CD14-positive monocyte (primary cell): ENCODE measurements at regions not wholly inside any gene's neighbourhood (a gene's known extent, or its start where the extent isn't known, plus 50 kb on each side); places are given as distances from the start of the nearest gene placed in this dataset.

Experiments used
- DNase-seq, 3 donors: peaks; one replicate each; pipeline ENCODE4 v3.0.0-alpha.2; 2011 to 2022
- H2AFZ ChIP-seq: 2 replicates; pipeline ENCODE4 v1.6.0; 2012; ENCODE audit warnings: mild to moderate bottlenecking, low read depth, low read length, inconsistent platforms; ENCODE audit not compliant: insufficient read depth, poor library complexity, severe bottlenecking
- H3K27ac ChIP-seq, 2 donors: 1 replicate in 1 of 2; 2 replicates in 1 of 2; pipeline ENCODE4 v1.5.1; 2012 to 2013; ENCODE audit warnings: low read length in 2 of 2, control low read depth in 1 of 2, inconsistent platforms in 1 of 2, low read depth in 1 of 2, mild to moderate bottlenecking in 1 of 2
- H3K27me3 ChIP-seq, 2 donors: one replicate each; pipeline versions ENCODE4 v1.6.0 to v1.6.1; 2011 to 2013; ENCODE audit warnings: low read length in 2 of 2; ENCODE audit not compliant: control insufficient read depth in 2 of 2, insufficient read depth in 2 of 2
- H3K36me3 ChIP-seq, 2 donors: replicated peaks in 1 of 2; 1 replicate in 1 of 2; 2 replicates in 1 of 2; pipeline versions ENCODE4 v1.5.1 to v1.6.1; 2012 to 2013; ENCODE audit warnings: low read length in 2 of 2, control low read depth in 1 of 2, inconsistent platforms in 1 of 2, mild to moderate bottlenecking in 1 of 2; ENCODE audit not compliant: insufficient read depth in 2 of 2, control insufficient read depth in 1 of 2
- H3K4me1 ChIP-seq, 2 donors: 1 replicate in 1 of 2; 2 replicates in 1 of 2; pipeline versions ENCODE4 v1.5.1 to v1.6.1; 2012 to 2013; ENCODE audit warnings: low read length in 2 of 2, control low read depth in 1 of 2, inconsistent platforms in 1 of 2, mild to moderate bottlenecking in 1 of 2, moderate library complexity in 1 of 2; ENCODE audit not compliant: insufficient read depth in 2 of 2, control insufficient read depth in 1 of 2
- H3K4me2 ChIP-seq: replicated peaks from 2 replicates; pipeline ENCODE3; 2012; ENCODE audit warnings: low read length, moderate library complexity, mild to moderate bottlenecking; ENCODE audit not compliant: poor library complexity, severe bottlenecking; ENCODE audit errors: extremely low read depth
- H3K4me3 ChIP-seq, 3 experiments: fragments of 200-600 bp in 1 of 3; sonication (generic) in 1 of 3; replicated peaks in 1 of 3; 1 replicate in 2 of 3; 2 replicates in 1 of 3; pipeline ENCODE4 v1.5.1; 2011 to 2013; ENCODE audit warnings: low read length in 3 of 3, mild to moderate bottlenecking in 3 of 3, control low read depth in 2 of 3, low read depth in 2 of 3, inconsistent platforms in 1 of 3, moderate library complexity in 1 of 3
- H3K79me2 ChIP-seq: 2 replicates; pipeline ENCODE4 v1.6.0; 2012; ENCODE audit warnings: mild to moderate bottlenecking, control low read depth, inconsistent platforms, low read length, moderate library complexity; ENCODE audit not compliant: insufficient read depth
- H3K9ac ChIP-seq: 2 replicates; pipeline ENCODE4 v1.6.0; 2017; ENCODE audit warnings: low read length, mild to moderate bottlenecking; ENCODE audit not compliant: insufficient read depth, poor library complexity, severe bottlenecking
- H3K9me3 ChIP-seq, 2 donors: replicated peaks in 1 of 2; 1 replicate in 1 of 2; 2 replicates in 1 of 2; pipeline versions ENCODE4 v1.5.1 to v1.6.1; 2012 to 2013; ENCODE audit warnings: low read length in 2 of 2, control low read depth in 1 of 2; ENCODE audit not compliant: control insufficient read depth in 1 of 2, insufficient read depth in 1 of 2
- H4K20me1 ChIP-seq: 2 replicates; pipeline ENCODE4 v1.6.0; 2012; ENCODE audit warnings: mild to moderate bottlenecking, low read length, control low read depth, moderate library complexity; ENCODE audit not compliant: insufficient read depth
- H3K27ac Mint-ChIP-seq, 7 donors: one replicate each; pipeline ENCODE4 v1.8.0; 2020; ENCODE audit warnings: mild to moderate bottlenecking in 7 of 7, mixed read lengths in 7 of 7, moderate library complexity in 6 of 7, inconsistent platforms in 2 of 7
- H3K27me3 Mint-ChIP-seq, 3 donors: one replicate each; pipeline ENCODE4 v1.8.0; 2021 to 2022; ENCODE audit warnings: low read depth in 3 of 3, mild to moderate bottlenecking in 3 of 3, mixed read lengths in 3 of 3, moderate library complexity in 3 of 3, inconsistent platforms in 1 of 3
- H3K36me3 Mint-ChIP-seq, 2 donors: one replicate each; pipeline ENCODE4 v1.8.0; 2020; ENCODE audit warnings: mixed read lengths in 2 of 2, inconsistent platforms in 1 of 2, mild to moderate bottlenecking in 1 of 2
- H3K4me1 Mint-ChIP-seq: one replicate; pipeline ENCODE4 v1.8.0; 2020; ENCODE audit warnings: mild to moderate bottlenecking, mixed read lengths
- H3K4me3 Mint-ChIP-seq, 2 donors: one replicate each; pipeline ENCODE4 v1.8.0; 2020; ENCODE audit warnings: mild to moderate bottlenecking in 2 of 2, mixed read lengths in 2 of 2, moderate library complexity in 1 of 2
- H3K9me3 Mint-ChIP-seq, 7 donors: one replicate each; pipeline ENCODE4 v1.8.0; 2020 to 2022; ENCODE audit warnings: mixed read lengths in 7 of 7, mild to moderate bottlenecking in 6 of 7, moderate library complexity in 6 of 7, inconsistent platforms in 2 of 7
- CTCF ChIP-seq: fragments of 200-600 bp; IDR thresholded peaks from one replicate; pipeline ENCODE4 v1.8.0; 2022; ENCODE audit warnings: antibody characterized with exemption, mild to moderate bottlenecking
- WGBS: methylation state at CpG from one replicate; pipeline ENCODE4 v1.1.5; 2013; ENCODE audit warnings: missing lambda C conversion rate; ENCODE audit not compliant: insufficient coverage; 5-methylcytosine and 5-hydroxymethylcytosine counted together
- intact Hi-C, 2 donors: fragments of 100-400 bp; cut with micrococcal nuclease; formaldehyde crosslinking; loops; one replicate each; pipeline versions ENCODE4 v1.15.0 to v1.15.1; 2023

GRCh38 chr5:93884254-93884653, 142.9 kb upstream of the POU5F2 start:
- H3K4me3 ChIP-seq, result no peak overlapping the region
- Mint-ChIP-seq H3K36me3 (peaks cover 6 to 8% of the 10 kb centered on the region in 2 donors), H3K4me3 (no peak overlapping the region), H3K4me1 (peaks cover 5% of the 10 kb centered on the region), H3K27ac (no peak overlapping the region), H3K9me3 (no peaks in the 10 kb centered on the region), H3K27me3 (no peaks in the 10 kb centered on the region)
- no peak for TF ChIP-seq CTCF
- no peaks in the 10 kb centered on the region for H3K79me2 ChIP-seq
- no peak overlapping the region for H2AFZ ChIP-seq
- H3K4me2 ChIP-seq, result no peak overlapping the region
- intact Hi-C loops, result no loop called here
- no peak overlapping the region for H3K9ac ChIP-seq
- no CpG with 5 or more reads among the region's 1 CpG for WGBS
- no peak for DNase-seq
- H4K20me1 ChIP-seq, result no peaks in the 10 kb centered on the region
- H3K36me3 ChIP-seq, result no peaks in the 10 kb centered on the region
- H3K9me3 ChIP-seq, result no peaks in the 10 kb centered on the region
- H3K27ac ChIP-seq, result no peak overlapping the region
- H3K27me3 ChIP-seq, result no peaks in the 10 kb centered on the region
- H3K4me1 ChIP-seq, result no peaks in the 10 kb centered on the region

GRCh38 chr5:93883459-93883858, 142.1 kb upstream of the POU5F2 start:
- H3K9ac ChIP-seq, result no peak overlapping the region
- H2AFZ ChIP-seq, result no peak overlapping the region
- no peaks in the 10 kb centered on the region for H3K9me3 ChIP-seq
- Mint-ChIP-seq H3K27ac (no peak overlapping the region), H3K9me3 (no peaks in the 10 kb centered on the region), H3K4me3 (no peak overlapping the region), H3K4me1 (peaks cover 5% of the 10 kb centered on the region), H3K36me3 (peaks cover 10 to 12% of the 10 kb centered on the region in 2 donors), H3K27me3 (no peaks in the 10 kb centered on the region)
- intact Hi-C loops, result no loop called here
- H3K36me3 ChIP-seq, result no peaks in the 10 kb centered on the region
- no peak overlapping the region for H3K27ac ChIP-seq
- no peaks in the 10 kb centered on the region for H3K79me2 ChIP-seq
- no CpG with 5 or more reads among the region's 2 CpGs for WGBS
- no peak for TF ChIP-seq CTCF
- H3K4me2 ChIP-seq, result no peak overlapping the region
- H3K27me3 ChIP-seq, result no peaks in the 10 kb centered on the region
- no peak overlapping the region for H3K4me3 ChIP-seq
- no peaks in the 10 kb centered on the region for H3K4me1 ChIP-seq
- no peaks in the 10 kb centered on the region for H4K20me1 ChIP-seq
- no peak for DNase-seq
